Endothelial cell of umbilical vein (primary cell): ENCODE measurements at regions not wholly inside any gene's neighbourhood (a gene's known extent, or its start where the extent isn't known, plus 50 kb on each side); places are given as distances from the start of the nearest gene placed in this dataset.

Experiments
- BruUV-seq: library from RNA; stranded (reverse); fragments of 400-500 nt; replicated peaks from 2 replicates; lab custom pipeline; 2021; lab: Mats Ljungman, UMichigan
- CTCF ChIA-PET: fragments of 300-600, 350-600 bp; sonication (Branson Sonifier 250); formaldehyde crosslinking; loops from one replicate; lab custom pipeline; 2021; ENCODE audit warnings: antibody characterized with exemption, inconsistent platforms; lab: Charles Lee
- POLR2A ChIA-PET: fragments of 300-600, 350-600 bp; sonication (Branson Sonifier 250); formaldehyde crosslinking; loops from one replicate; lab custom pipeline; 2021; ENCODE audit warnings: antibody characterized with exemption, inconsistent platforms; lab: Charles Lee
- DNase-seq: peaks from one replicate; pipeline ENCODE4 v3.0.0-alpha.2; 2011; ENCODE audit warnings: low read depth, low spot score
- FAIRE-seq: peaks from 2 replicates; lab custom pipeline; 2011; peaks lifted over from hg19 to GRCh38; lab: Jason Lieb, UNC
- H2AFZ ChIP-seq: 2 replicates; pipeline ENCODE4 v1.6.0; 2012; ENCODE audit warnings: low read depth, low read length, control low read depth, inconsistent platforms
- H3K27ac ChIP-seq: 2 replicates; pipeline ENCODE4 v1.5.1; 2011; ENCODE audit warnings: low read depth, mild to moderate bottlenecking, control low read depth, low read length, moderate library complexity; ENCODE audit not compliant: insufficient read depth
- H3K27me3 ChIP-seq, 2 experiments: 2 replicates each; pipeline versions ENCODE4 v1.6.0 to v1.6.1; 2011; ENCODE audit warnings: low read length in 2 of 2, mixed read lengths in 1 of 2; ENCODE audit not compliant: control insufficient read depth in 2 of 2, insufficient read depth in 2 of 2
- H3K36me3 ChIP-seq, 2 experiments: 2 replicates in 1 of 2; 3 replicates in 1 of 2; pipeline ENCODE4 v1.5.1; 2011; ENCODE audit warnings: low read length in 2 of 2, mild to moderate bottlenecking in 1 of 2, moderate library complexity in 1 of 2; ENCODE audit not compliant: control insufficient read depth in 2 of 2, insufficient read depth in 2 of 2; ENCODE audit errors: extremely low read depth in 1 of 2
- H3K4me1 ChIP-seq: 3 replicates; pipeline ENCODE4 v1.5.1; 2011; ENCODE audit warnings: mild to moderate bottlenecking, low read length; ENCODE audit not compliant: control insufficient read depth, insufficient read depth; ENCODE audit errors: extremely low read depth
- H3K4me2 ChIP-seq: 2 replicates; pipeline ENCODE4 v1.6.1; 2011; ENCODE audit warnings: low read length, control low read depth, mixed read lengths; ENCODE audit not compliant: insufficient read depth
- H3K4me3 ChIP-seq, 3 experiments: fragments of 200-600 bp in 1 of 3; sonication (generic), shearing (Covaris generic) in 1 of 3; replicated peaks in 1 of 3; 2 replicates each; pipeline ENCODE4 v1.5.1; 2011 to 2016; ENCODE audit warnings: control low read depth in 3 of 3, low read length in 3 of 3, mild to moderate bottlenecking in 2 of 3, inconsistent platforms in 1 of 3, low read depth in 1 of 3, moderate library complexity in 1 of 3; ENCODE audit not compliant: insufficient read depth in 1 of 3
- H3K79me2 ChIP-seq: 2 replicates; pipeline ENCODE4 v1.6.0; 2012; ENCODE audit warnings: low read length, inconsistent platforms; ENCODE audit not compliant: control insufficient read depth, insufficient read depth
- H3K9ac ChIP-seq: replicated peaks from 2 replicates; pipeline ENCODE3; 2011; ENCODE audit warnings: low read length, control low read depth; ENCODE audit not compliant: insufficient read depth; ENCODE audit errors: extremely low read depth
- H3K9me1 ChIP-seq: replicated peaks from 3 replicates; pipeline ENCODE4 v1.6.0; 2011; ENCODE audit warnings: mild to moderate bottlenecking, low read length; ENCODE audit not compliant: control insufficient read depth, insufficient read depth; ENCODE audit errors: extremely low read depth
- H3K9me3 ChIP-seq: replicated peaks from 2 replicates; pipeline ENCODE4 v1.5.1; 2012; ENCODE audit warnings: low read length, inconsistent platforms; ENCODE audit not compliant: control insufficient read depth, insufficient read depth
- H4K20me1 ChIP-seq: replicated peaks from 2 replicates; pipeline ENCODE3; 2011; ENCODE audit warnings: mild to moderate bottlenecking, low read length; ENCODE audit not compliant: control insufficient read depth, insufficient read depth; ENCODE audit errors: extremely low read depth
- EZH2 ChIP-seq: IDR thresholded peaks from 2 replicates; pipeline ENCODE4 v1.6.1; 2012; ENCODE audit warnings: borderline replicate concordance, low read depth, mild to moderate bottlenecking, moderate library complexity, low read length, inconsistent platforms; ENCODE audit not compliant: severe bottlenecking
- FOS ChIP-seq: IDR thresholded peaks from 2 replicates; pipeline ENCODE4 v1.6.1; 2011; ENCODE audit warnings: mild to moderate bottlenecking, low read length, moderate library complexity, borderline replicate concordance; ENCODE audit not compliant: insufficient read depth
- GATA2 ChIP-seq: IDR thresholded peaks from 2 replicates; pipeline ENCODE4 v1.7.0; 2011; ENCODE audit warnings: low read depth, mild to moderate bottlenecking, moderate library complexity, mixed read lengths, low read length; ENCODE audit not compliant: insufficient read length, insufficient read depth
- JUN ChIP-seq: IDR thresholded peaks from 2 replicates; pipeline ENCODE4 v1.6.1; 2011; ENCODE audit warnings: borderline replicate concordance, low read depth; ENCODE audit not compliant: insufficient read length, insufficient read depth
- MYC ChIP-seq: IDR thresholded peaks from one replicate; pipeline ENCODE4 v1.6.1; 2011; ENCODE audit warnings: mild to moderate bottlenecking, low read depth, low read length
- POLR2A ChIP-seq: IDR thresholded peaks from 2 replicates; pipeline ENCODE4 v1.6.1; 2012; ENCODE audit warnings: low read depth, mild to moderate bottlenecking, control low read depth, low read length
- POLR2AphosphoS5 ChIP-seq: IDR thresholded peaks from 2 replicates; pipeline ENCODE4 v1.6.1; 2012; ENCODE audit warnings: low read depth, mild to moderate bottlenecking, control low read depth, low read length, moderate library complexity; ENCODE audit not compliant: insufficient read depth
- dilution Hi-C: fragments of 300-500 bp; cut with MboI; formaldehyde crosslinking; loops from one replicate; pipeline ENCODE4 v1.15.0; 2019; ENCODE audit warnings: low sequenced_read_pairs; ENCODE audit not compliant: extremely low pct_ligation_motif_present
- intact Hi-C: fragments of 100-400 bp; cut with micrococcal nuclease; formaldehyde crosslinking; loops from one replicate; pipeline ENCODE4 v1.10.0; 2022
- TF ChIP-seq, protein P1 (sequence below), 2 donors: IDR thresholded peaks; 1 replicate in 1 of 2; 2 replicates in 1 of 2; pipeline ENCODE4 v1.5.1; 2011; ENCODE audit warnings: low read length in 2 of 2, mild to moderate bottlenecking in 2 of 2, moderate library complexity in 2 of 2, control low read depth in 1 of 2, inconsistent platforms in 1 of 2, low read depth in 1 of 2; ENCODE audit not compliant: insufficient read depth in 1 of 2; ENCODE audit errors: extremely low read depth in 1 of 2
- TF ChIP-seq, protein P2 (sequence below): IDR thresholded peaks from 2 replicates; pipeline ENCODE4 v1.6.1; 2011; ENCODE audit not compliant: insufficient read depth, insufficient read length

DNA sequence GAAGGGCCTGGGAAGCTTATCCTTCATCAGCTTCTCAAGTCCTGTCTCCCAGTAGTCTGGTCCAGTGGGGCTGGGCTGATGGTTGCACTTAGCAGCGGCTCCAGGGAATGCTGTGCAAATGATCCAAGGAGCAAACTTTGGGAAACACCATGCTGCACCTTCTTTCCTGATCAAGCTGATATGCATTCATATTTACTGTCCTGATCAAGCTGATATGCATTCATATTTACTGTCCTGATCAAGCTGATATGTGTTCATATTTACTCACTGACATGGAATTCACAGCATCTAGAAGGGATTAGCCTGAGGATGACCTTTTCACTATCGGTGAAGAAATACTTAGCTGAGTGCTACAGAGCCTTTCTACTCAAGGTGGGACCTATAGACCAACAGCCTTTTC is 330.7 kb downstream of the BMPER start:
- no peak overlapping the region for H3K27ac ChIP-seq
- no peak overlapping the region for H3K4me3 ChIP-seq
- no peaks in the 10 kb centered on the region for H3K4me1 ChIP-seq
- no peaks in the 10 kb centered on the region for H4K20me1 ChIP-seq
- peaks cover 2 to 3% of the 10 kb centered on the region in 2 experiments for H3K27me3 ChIP-seq
- ChIA-PET POLR2A (no interaction called here), CTCF (no interaction called here)
- no peak for FAIRE-seq
- no peak overlapping the region for H3K4me2 ChIP-seq
- no TSS peak for BruUV-seq
- no peaks in the 10 kb centered on the region for H3K79me2 ChIP-seq
- no peak for DNase-seq
- H3K9me3 ChIP-seq, result no peaks in the 10 kb centered on the region
- intact Hi-C loops (no loop called here), dilution Hi-C loops (no loop called here)
- no peaks in the 10 kb centered on the region for H3K9me1 ChIP-seq
- H3K36me3 ChIP-seq, result no peaks in the 10 kb centered on the region
- H3K9ac ChIP-seq, result no peak overlapping the region
- H2AFZ ChIP-seq, result no peak overlapping the region
- TF ChIP-seq, protein P1, sequence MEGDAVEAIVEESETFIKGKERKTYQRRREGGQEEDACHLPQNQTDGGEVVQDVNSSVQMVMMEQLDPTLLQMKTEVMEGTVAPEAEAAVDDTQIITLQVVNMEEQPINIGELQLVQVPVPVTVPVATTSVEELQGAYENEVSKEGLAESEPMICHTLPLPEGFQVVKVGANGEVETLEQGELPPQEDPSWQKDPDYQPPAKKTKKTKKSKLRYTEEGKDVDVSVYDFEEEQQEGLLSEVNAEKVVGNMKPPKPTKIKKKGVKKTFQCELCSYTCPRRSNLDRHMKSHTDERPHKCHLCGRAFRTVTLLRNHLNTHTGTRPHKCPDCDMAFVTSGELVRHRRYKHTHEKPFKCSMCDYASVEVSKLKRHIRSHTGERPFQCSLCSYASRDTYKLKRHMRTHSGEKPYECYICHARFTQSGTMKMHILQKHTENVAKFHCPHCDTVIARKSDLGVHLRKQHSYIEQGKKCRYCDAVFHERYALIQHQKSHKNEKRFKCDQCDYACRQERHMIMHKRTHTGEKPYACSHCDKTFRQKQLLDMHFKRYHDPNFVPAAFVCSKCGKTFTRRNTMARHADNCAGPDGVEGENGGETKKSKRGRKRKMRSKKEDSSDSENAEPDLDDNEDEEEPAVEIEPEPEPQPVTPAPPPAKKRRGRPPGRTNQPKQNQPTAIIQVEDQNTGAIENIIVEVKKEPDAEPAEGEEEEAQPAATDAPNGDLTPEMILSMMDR (IDR thresholded peaks at IDR 0.05; ENCODE audit: extremely low read depth in 1 of 2, insufficient read depth in 1 of 2, low read depth in 1 of 2, low read length in 2 of 2), result no peak
- TF ChIP-seq MYC (no peak), EZH2 (no peak), JUN (no peak), POLR2AphosphoS5 (no peak), FOS (no peak), GATA2 (no peak), POLR2A (no peak)
- TF ChIP-seq, protein P2, sequence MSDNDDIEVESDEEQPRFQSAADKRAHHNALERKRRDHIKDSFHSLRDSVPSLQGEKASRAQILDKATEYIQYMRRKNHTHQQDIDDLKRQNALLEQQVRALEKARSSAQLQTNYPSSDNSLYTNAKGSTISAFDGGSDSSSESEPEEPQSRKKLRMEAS, result no peak
